ENCODE measurements at regions not wholly inside any gene's neighbourhood (a gene's known extent, or its start where the extent isn't known, plus 50 kb on each side); places are given as distances from the start of the nearest gene placed in this dataset.

DNA sequence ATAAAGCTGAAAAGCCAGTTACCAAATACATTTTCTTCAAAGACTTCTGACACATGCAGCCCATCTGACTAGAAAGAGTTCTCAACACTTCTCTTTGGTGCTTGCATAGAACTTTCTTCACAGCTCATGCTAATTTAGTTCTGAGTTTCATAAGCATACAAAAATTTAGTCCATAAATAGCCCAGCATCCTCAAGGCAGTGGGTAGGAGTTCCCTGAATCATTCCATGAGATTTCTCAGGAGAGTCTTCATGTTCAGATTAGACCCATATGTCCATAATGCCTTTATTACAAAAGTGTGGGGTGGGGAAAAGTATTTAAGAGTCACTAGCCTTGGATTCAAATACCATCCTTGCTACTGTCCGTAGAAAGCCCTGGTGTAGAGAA is 290.2 kb upstream of the RGMB start:
- Mint-ChIP-seq H3K27ac (no peak overlapping the region), H3K36me3 (no peaks in the 10 kb centered on the region), H3K4me1 (ENCODE audit: unreplicated experiment) (no peaks in the 10 kb centered on the region), H3K9me3 (no peaks in the 10 kb centered on the region), H3K4me3 (no peak overlapping the region), H3K27me3 (no peaks in the 10 kb centered on the region)
- TF ChIP-seq, protein P1, sequence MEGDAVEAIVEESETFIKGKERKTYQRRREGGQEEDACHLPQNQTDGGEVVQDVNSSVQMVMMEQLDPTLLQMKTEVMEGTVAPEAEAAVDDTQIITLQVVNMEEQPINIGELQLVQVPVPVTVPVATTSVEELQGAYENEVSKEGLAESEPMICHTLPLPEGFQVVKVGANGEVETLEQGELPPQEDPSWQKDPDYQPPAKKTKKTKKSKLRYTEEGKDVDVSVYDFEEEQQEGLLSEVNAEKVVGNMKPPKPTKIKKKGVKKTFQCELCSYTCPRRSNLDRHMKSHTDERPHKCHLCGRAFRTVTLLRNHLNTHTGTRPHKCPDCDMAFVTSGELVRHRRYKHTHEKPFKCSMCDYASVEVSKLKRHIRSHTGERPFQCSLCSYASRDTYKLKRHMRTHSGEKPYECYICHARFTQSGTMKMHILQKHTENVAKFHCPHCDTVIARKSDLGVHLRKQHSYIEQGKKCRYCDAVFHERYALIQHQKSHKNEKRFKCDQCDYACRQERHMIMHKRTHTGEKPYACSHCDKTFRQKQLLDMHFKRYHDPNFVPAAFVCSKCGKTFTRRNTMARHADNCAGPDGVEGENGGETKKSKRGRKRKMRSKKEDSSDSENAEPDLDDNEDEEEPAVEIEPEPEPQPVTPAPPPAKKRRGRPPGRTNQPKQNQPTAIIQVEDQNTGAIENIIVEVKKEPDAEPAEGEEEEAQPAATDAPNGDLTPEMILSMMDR (conservative IDR thresholded peaks at IDR 0.05), result no peak
- no peak for DNase-seq (ENCODE audit: extremely low spot score, unreplicated experiment)

DNA sequence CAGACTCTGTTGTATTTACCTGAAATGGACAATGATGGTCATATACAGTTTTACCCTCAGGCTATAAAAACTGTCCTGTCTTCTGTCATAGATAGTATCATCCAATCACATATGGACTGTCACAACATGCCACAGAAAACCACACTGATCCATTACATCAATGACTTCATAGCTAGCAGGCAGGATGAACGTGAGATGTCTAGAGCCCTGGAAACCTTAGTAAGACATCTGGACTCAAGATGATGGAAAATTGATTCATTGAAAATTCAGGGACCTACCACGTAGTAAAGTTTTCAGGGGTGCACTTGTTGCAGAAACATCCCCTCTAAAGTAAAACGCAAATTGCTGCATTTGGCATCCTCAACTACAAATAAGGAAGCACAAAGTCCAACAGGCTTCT is 284.4 kb upstream of the RGMB start:
- H3K9me3 Mint-ChIP-seq, result peaks cover 10% of the 10 kb centered on the region
- no peak overlapping the region for H3K27ac Mint-ChIP-seq
- no peaks in the 10 kb centered on the region for H3K36me3 Mint-ChIP-seq
- H3K4me3 Mint-ChIP-seq, result no peak overlapping the region
- no peak for DNase-seq (ENCODE audit: extremely low spot score, unreplicated experiment)
- H3K27me3 Mint-ChIP-seq, result no peaks in the 10 kb centered on the region
- H3K4me1 Mint-ChIP-seq (ENCODE audit: unreplicated experiment), result no peaks in the 10 kb centered on the region
- TF ChIP-seq, protein P1 (conservative IDR thresholded peaks at IDR 0.05), result no peak

DNA sequence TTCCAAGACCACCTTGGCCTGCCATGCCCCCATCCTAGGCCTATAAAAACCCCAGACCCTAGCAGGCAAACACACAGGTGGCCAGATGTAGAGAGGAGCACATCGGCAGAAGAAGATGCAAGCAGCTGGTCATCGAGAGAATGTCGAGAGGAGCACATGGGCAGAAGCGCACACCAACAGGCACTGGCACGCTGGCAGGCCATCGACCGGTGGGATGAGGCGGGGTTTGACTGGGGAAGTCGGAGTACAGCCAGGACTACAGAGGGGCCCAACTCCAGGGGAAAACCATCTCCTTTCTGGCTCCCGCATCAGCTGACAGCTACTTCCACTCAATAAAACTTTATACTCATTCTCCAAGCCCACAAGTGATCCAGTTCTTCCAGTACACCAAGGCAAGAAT is 283.1 kb upstream of the RGMB start:
- Mint-ChIP-seq H3K4me1 (ENCODE audit: unreplicated experiment) (no peaks in the 10 kb centered on the region), H3K27me3 (no peaks in the 10 kb centered on the region), H3K36me3 (no peaks in the 10 kb centered on the region), H3K27ac (no peak overlapping the region), H3K9me3 (peaks cover 10% of the 10 kb centered on the region), H3K4me3 (no peak overlapping the region)
- TF ChIP-seq, protein P1 (conservative IDR thresholded peaks at IDR 0.05), result no peak
- no peak for DNase-seq (ENCODE audit: extremely low spot score, unreplicated experiment)

DNA sequence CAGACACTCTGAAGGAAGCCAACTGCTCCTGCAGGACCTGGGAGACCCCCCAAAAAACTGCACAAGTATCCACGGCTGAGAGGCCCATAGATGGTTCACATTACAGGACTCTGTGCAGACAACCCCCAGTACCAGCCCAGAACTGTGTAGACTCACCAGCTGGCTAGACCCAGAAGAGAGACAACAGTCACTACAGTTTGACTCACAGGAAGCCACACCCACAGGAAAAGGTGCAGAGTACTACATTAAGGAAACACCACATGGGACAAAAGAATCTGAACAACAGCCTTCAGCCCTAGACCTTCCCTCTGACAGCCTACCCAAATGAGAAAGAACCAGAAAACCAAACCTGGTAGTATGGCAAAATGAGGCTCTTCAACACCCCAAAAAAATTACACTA is 281.2 kb upstream of the RGMB start:
- H3K36me3 Mint-ChIP-seq, result no peaks in the 10 kb centered on the region
- no peaks in the 10 kb centered on the region for H3K27me3 Mint-ChIP-seq
- no peak overlapping the region for H3K27ac Mint-ChIP-seq
- TF ChIP-seq, protein P1 (conservative IDR thresholded peaks at IDR 0.05), result no peak
- no peak overlapping the region for H3K4me3 Mint-ChIP-seq
- H3K9me3 Mint-ChIP-seq, result peaks cover 10% of the 10 kb centered on the region
- DNase-seq (ENCODE audit: extremely low spot score, unreplicated experiment), result no peak
- no peaks in the 10 kb centered on the region for H3K4me1 Mint-ChIP-seq (ENCODE audit: unreplicated experiment)

DNA sequence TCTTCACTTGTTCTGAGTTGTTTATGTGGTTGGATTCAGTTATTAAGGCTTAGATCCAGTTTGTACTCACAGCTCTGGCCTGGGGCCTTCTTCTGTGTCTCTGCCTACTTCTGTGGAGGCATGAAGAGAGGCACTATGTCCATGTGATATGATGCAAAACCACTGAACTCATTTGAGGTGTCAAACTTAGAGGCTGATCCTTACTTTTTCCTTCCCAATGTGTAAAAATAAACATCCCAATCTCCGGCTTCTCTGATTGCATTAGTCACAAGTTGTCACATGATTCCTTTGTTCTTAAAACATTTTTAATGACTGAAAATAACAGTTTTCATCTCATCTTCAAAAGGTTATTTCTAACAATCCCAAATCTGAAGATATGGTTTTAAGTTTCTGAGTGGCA is 276.0 kb upstream of the RGMB start:
- peaks cover 10% of the 10 kb centered on the region for H3K9me3 Mint-ChIP-seq

More for the DNA sequence above, 276.0 kb upstream of the RGMB start:
- no peaks in the 10 kb centered on the region for H3K27me3 Mint-ChIP-seq
- H3K36me3 Mint-ChIP-seq, result no peaks in the 10 kb centered on the region
- H3K4me3 Mint-ChIP-seq, result no peak overlapping the region
- DNase-seq (ENCODE audit: extremely low spot score, unreplicated experiment), result no peak
- no peak overlapping the region for H3K27ac Mint-ChIP-seq
- TF ChIP-seq, protein P1 (conservative IDR thresholded peaks at IDR 0.05), result no peak
- no peaks in the 10 kb centered on the region for H3K4me1 Mint-ChIP-seq (ENCODE audit: unreplicated experiment)
